ENCODE measurements at regions not wholly inside any gene's neighbourhood (a gene's known extent, or its start where the extent isn't known, plus 50 kb on each side); places are given as distances from the start of the nearest gene placed in this dataset. TPM values are rescaled to one million over a fixed set of nuclear protein-coding genes. Genes with fewer than 3 reads are reported as not detected.

GRCh38 chrX:71859637-71860036 is 51.0 kb upstream of the NHSL2 start:
- Histone ChIP-seq H3K36me3 (no peaks in the 10 kb centered on the region), H3K4me3 (no peak overlapping the region), H3K27ac (no peak overlapping the region), H3K4me1 (no peaks in the 10 kb centered on the region), H3K9me3 (no peaks in the 10 kb centered on the region), H3K27me3 (no peaks in the 10 kb centered on the region)
- no peak for DNase-seq
- TF ChIP-seq POLR2A (IDR thresholded peaks at IDR 0.05) (no peak), CTCF (IDR thresholded peaks at IDR 0.05) (peak; percentile 18 to 52 (median 28))
- intact Hi-C loops (cut with DNase I; ENCODE audit: low total_unique reads), result no loop called here

Small RNA genes lying in the stretch of these regions (small RNA-seq; reads per million reads assigned to genes)
- not detected for gene BX276092.3
